NCI-H226 (cell line): ENCODE measurements at regions not wholly inside any gene's neighbourhood (a gene's known extent, or its start where the extent isn't known, plus 50 kb on each side); places are given as distances from the start of the nearest gene placed in this dataset.
A peak's percentile ranks its signal among the peaks of the same experiment; 100 is the strongest.
"Not testable (repeated sequence)": the region's sequence is repeated elsewhere in the genome, so short reads cannot be mapped to it uniquely, and the experiment has no call there.

Source experiments
- DNase-seq: peaks from one replicate; pipeline ENCODE4 v3.0.0-alpha.2; 2015

GRCh38 chr4:148735432-148736155 is 293.4 kb upstream of the NR3C2 start:
- DNase-seq = peak; percentile 4

GRCh38 chr4:148730766-148731165 is 288.6 kb upstream of the NR3C2 start:
- no peak for DNase-seq

GRCh38 chr4:148730082-148730640 is 287.9 kb upstream of the NR3C2 start:
- no peak for DNase-seq

DNA sequence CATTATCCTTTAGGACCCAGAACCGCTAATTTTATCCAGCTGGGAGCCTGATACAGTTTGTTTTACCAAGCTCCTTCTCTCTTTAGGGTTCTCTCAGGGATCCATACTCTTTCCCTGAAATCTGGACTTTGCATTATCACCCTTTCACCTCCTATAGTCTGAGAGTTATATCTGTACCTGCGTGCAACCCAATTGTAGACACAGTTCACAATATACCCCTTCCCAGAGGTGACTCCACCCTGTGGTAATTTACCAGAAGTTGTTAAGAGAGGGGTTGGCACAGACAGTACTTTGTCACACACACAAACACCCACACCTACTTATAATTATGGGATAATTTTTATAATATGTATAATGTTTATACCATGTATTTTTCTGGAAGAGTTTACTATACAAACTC is 275.8 kb upstream of the NR3C2 start:
- no peak for DNase-seq

- DNase-seq = no peak
These were observed 274.3 kb upstream of the NR3C2 start for GRCh38 chr4:148716431-148717052.

DNA sequence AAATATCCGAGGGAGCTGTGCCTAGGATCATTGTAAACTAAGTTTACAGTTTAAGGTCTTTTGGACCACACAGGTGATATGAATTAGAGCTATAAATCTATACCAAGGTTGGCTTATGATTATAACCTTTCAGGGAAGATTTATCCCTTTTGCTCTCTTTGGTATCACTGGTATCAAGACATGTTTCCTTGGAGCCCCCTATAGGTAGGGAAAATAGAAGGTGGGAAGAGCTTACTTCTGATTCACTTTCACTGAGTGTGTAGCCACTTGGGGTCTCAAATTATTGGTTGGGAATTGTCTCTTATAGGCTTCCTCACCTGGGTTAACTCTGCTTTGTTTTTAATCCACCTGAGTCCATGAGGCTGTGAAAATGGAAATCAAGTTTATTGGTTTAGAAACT is 262.1 kb upstream of the NR3C2 start:
- DNase-seq = no peak

- DNase-seq = no peak
These were observed 252.5 kb upstream of the NR3C2 start for GRCh38 chr4:148694702-148695101.

- DNase-seq = no peak
These were observed 251.9 kb upstream of the NR3C2 start for GRCh38 chr4:148693913-148694649.

DNA sequence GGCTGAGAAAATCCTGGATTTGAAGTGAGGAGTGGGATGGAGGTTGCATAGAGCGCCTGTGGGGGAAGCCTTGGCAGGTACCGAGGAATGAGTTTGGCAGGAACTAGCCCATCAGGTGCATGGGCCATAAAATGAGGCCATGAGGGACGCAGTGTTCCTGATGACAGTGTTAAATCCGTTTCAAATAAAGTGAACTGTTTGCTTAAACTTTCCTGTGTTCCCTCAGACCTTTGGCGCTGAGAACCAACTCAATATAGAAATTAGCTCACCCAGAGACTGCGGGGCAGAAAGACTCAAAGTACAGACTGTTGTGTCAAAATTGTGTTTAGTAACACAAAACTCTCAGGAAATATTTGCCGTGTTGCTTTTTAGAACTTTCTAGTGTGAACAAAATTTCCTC is 250.0 kb upstream of the NR3C2 start:
- no peak for DNase-seq

- DNase-seq = no peak
These were observed 244.2 kb upstream of the NR3C2 start for GRCh38 chr4:148686449-148686848.

DNA sequence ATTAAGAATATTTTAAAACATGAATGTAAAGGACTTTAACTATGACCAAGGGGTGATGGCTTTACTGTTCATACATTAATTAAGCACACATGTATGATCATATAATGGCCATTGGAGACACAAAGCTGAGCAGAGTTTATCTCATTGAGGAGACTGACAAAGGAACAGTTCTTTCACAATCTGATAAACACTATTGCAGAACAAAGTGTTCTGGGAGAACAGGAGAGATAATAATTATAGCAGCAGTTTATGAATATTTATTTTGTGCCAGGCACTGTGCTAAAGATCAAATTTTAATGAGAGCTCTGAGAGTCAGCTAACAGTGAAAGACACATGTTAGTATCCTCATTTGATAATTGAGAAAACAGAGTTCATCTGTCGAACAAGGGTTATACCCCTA is 242.4 kb upstream of the NR3C2 start:
- DNase-seq = no peak

- no peak for DNase-seq
These were observed 238.7 kb upstream of the NR3C2 start for GRCh38 chr4:148680884-148681283.

GRCh38 chr4:148676344-148676743 is 234.1 kb upstream of the NR3C2 start:
- no peak for DNase-seq

GRCh38 chr4:148674876-148675275 is 232.7 kb upstream of the NR3C2 start:
- DNase-seq = no peak

- no peak for DNase-seq
These were observed 222.4 kb upstream of the NR3C2 start for GRCh38 chr4:148664636-148665035.

- no peak for DNase-seq
These were observed 211.9 kb upstream of the NR3C2 start for GRCh38 chr4:148654131-148654530.

- peak; percentile 52 for DNase-seq
These were observed 211.5 kb upstream of the NR3C2 start for GRCh38 chr4:148653681-148654080.

- DNase-seq = peak; percentile 84
These were observed 209.8 kb upstream of the NR3C2 start for GRCh38 chr4:148651991-148652390.

- peak; percentile 85 for DNase-seq
These were observed 207.6 kb upstream of the NR3C2 start for GRCh38 chr4:148649652-148650331.

GRCh38 chr4:148643851-148644250 is 201.6 kb upstream of the NR3C2 start:
- DNase-seq = no peak

- no peak for DNase-seq
These were observed 200.7 kb upstream of the NR3C2 start for GRCh38 chr4:148642907-148643306.

GRCh38 chr4:148638079-148638478 is 195.9 kb upstream of the NR3C2 start:
- DNase-seq = not testable (repeated sequence)

GRCh38 chr4:148637453-148637852 is 195.2 kb upstream of the NR3C2 start:
- not testable (repeated sequence) for DNase-seq
